ENCODE measurements at regions not wholly inside any gene's neighbourhood (a gene's known extent, or its start where the extent isn't known, plus 50 kb on each side); places are given as distances from the start of the nearest gene placed in this dataset.

- Histone ChIP-seq H3K27ac (ENCODE audit: low read length) (no peak overlapping the region), H3K4me2 (ENCODE audit: insufficient read depth, low read length) (no peak overlapping the region), H3K36me3 (ENCODE audit: insufficient read depth, low read length) (no peaks in the 10 kb centered on the region), H2AFZ (ENCODE audit: low read depth, low read length) (no peak overlapping the region), H3K79me2 (ENCODE audit: insufficient read depth, low read length) (no peaks in the 10 kb centered on the region), H3K4me3 (ENCODE audit: low read depth in 1 of 2, low read length in 2 of 2) (no peak overlapping the region), H4K20me1 (ENCODE audit: insufficient read depth, low read length) (no peaks in the 10 kb centered on the region; the same call in 1 of the 2 replicates), H3K9ac (ENCODE audit: low read depth, low read length) (no peak overlapping the region), H3K9me3 (ENCODE audit: insufficient read depth, low read length, severe bottlenecking) (no peaks in the 10 kb centered on the region), H3K4me1 (ENCODE audit: insufficient read depth, low read length) (no peaks in the 10 kb centered on the region), H3K27me3 (ENCODE audit: insufficient read depth, low read length, poor library complexity) (peaks cover 12% of the 10 kb centered on the region)
- DNase-seq (no peak), ATAC-seq (ENCODE audit: insufficient read depth, low read depth) (no peak)
- no peak for TF ChIP-seq EZH2 (IDR thresholded peaks at IDR 0.05; ENCODE audit: borderline replicate concordance, low read depth, low read length, severe bottlenecking)
- TF ChIP-seq CTCF (IDR thresholded peaks at IDR 0.05; ENCODE audit: borderline replicate concordance, extremely low read depth, low read length, poor library complexity, severe bottlenecking): no peak
Measured at GRCh38 chr1:18537386-18538306, 56.9 kb downstream of the KLHDC7A start.

GRCh38 chr1:18539171-18539570, 58.4 kb downstream of the KLHDC7A start:
- H3K9me3 ChIP-seq (ENCODE audit: insufficient read depth, low read length, severe bottlenecking): no peaks in the 10 kb centered on the region
- H3K4me3 ChIP-seq (ENCODE audit: low read depth in 1 of 2, low read length in 2 of 2): no peak overlapping the region
- H3K4me2 ChIP-seq (ENCODE audit: insufficient read depth, low read length): no peak overlapping the region
- H3K27me3 ChIP-seq (ENCODE audit: insufficient read depth, low read length, poor library complexity): peaks cover 12% of the 10 kb centered on the region
- no peak for ATAC-seq (ENCODE audit: insufficient read depth, low read depth)
- no peak overlapping the region for H3K9ac ChIP-seq (ENCODE audit: low read depth, low read length)
- DNase-seq: no peak
- H3K79me2 ChIP-seq (ENCODE audit: insufficient read depth, low read length): no peaks in the 10 kb centered on the region
- no peaks in the 10 kb centered on the region for H3K4me1 ChIP-seq (ENCODE audit: insufficient read depth, low read length)
- H2AFZ ChIP-seq (ENCODE audit: low read depth, low read length): no peak overlapping the region
- no peaks in the 10 kb centered on the region; the same call in 1 of the 2 replicates for H4K20me1 ChIP-seq (ENCODE audit: insufficient read depth, low read length)
- H3K27ac ChIP-seq (ENCODE audit: low read length): no peak overlapping the region
- TF ChIP-seq CTCF (IDR thresholded peaks at IDR 0.05; ENCODE audit: borderline replicate concordance, extremely low read depth, low read length, poor library complexity, severe bottlenecking): no peak
- no peak for TF ChIP-seq EZH2 (IDR thresholded peaks at IDR 0.05; ENCODE audit: borderline replicate concordance, low read depth, low read length, severe bottlenecking)
- H3K36me3 ChIP-seq (ENCODE audit: insufficient read depth, low read length): no peaks in the 10 kb centered on the region

GRCh38 chr1:18540136-18540765, 59.5 kb downstream of the KLHDC7A start:
- TF ChIP-seq EZH2 (IDR thresholded peaks at IDR 0.05; ENCODE audit: borderline replicate concordance, low read depth, low read length, severe bottlenecking) (no peak), CTCF (IDR thresholded peaks at IDR 0.05; ENCODE audit: borderline replicate concordance, extremely low read depth, low read length, poor library complexity, severe bottlenecking) (no peak)

More at GRCh38 chr1:18540136-18540765, 59.5 kb downstream of the KLHDC7A start:
- ATAC-seq (ENCODE audit: insufficient read depth, low read depth) (no peak), DNase-seq (no peak)
- no peak overlapping the region for H3K4me3 ChIP-seq (ENCODE audit: low read depth in 1 of 2, low read length in 2 of 2)
- H3K36me3 ChIP-seq (ENCODE audit: insufficient read depth, low read length): no peaks in the 10 kb centered on the region
- no peak overlapping the region for H2AFZ ChIP-seq (ENCODE audit: low read depth, low read length)
- H3K9ac ChIP-seq (ENCODE audit: low read depth, low read length): no peak overlapping the region
- no peak overlapping the region for H3K27ac ChIP-seq (ENCODE audit: low read length)
- no peaks in the 10 kb centered on the region for H3K9me3 ChIP-seq (ENCODE audit: insufficient read depth, low read length, severe bottlenecking)
- no peak overlapping the region for H3K4me2 ChIP-seq (ENCODE audit: insufficient read depth, low read length)
- H4K20me1 ChIP-seq (ENCODE audit: insufficient read depth, low read length): no peaks in the 10 kb centered on the region; the same call in 1 of the 2 replicates
- H3K27me3 ChIP-seq (ENCODE audit: insufficient read depth, low read length, poor library complexity): peaks cover 8% of the 10 kb centered on the region
- H3K4me1 ChIP-seq (ENCODE audit: insufficient read depth, low read length): no peaks in the 10 kb centered on the region
- H3K79me2 ChIP-seq (ENCODE audit: insufficient read depth, low read length): no peaks in the 10 kb centered on the region

Measured in DND-41 (cell line).